HepG2 (cell line): ENCODE measurements at regions not wholly inside any gene's neighbourhood (a gene's known extent, or its start where the extent isn't known, plus 50 kb on each side); places are given as distances from the start of the nearest gene placed in this dataset.
A peak's percentile ranks its signal among the peaks of the same experiment; 100 is the strongest.

Experiments used
- GABPA ChIP-seq, 2 experiments: IDR thresholded peaks; 2 replicates each; pipeline ENCODE4 v1.6.1; 2011 to 2016; ENCODE audit warnings: low read depth in 2 of 2, low read length in 1 of 2, missing biosample characterization in 1 of 2, missing genetic modification characterization in 1 of 2
- HMGXB3 ChIP-seq: sonication (generic); formaldehyde crosslinking; IDR thresholded peaks from 2 replicates; pipeline ENCODE4 v1.4.0; 2020; ENCODE audit warnings: missing genetic modification reagents, borderline replicate concordance
- MIXL1 ChIP-seq: IDR thresholded peaks from 2 replicates; pipeline ENCODE4 v1.6.1; 2016
- MYNN ChIP-seq: sonication (generic); formaldehyde crosslinking; IDR thresholded peaks from 2 replicates; pipeline ENCODE4 v1.4.0; 2020; ENCODE audit warnings: mild to moderate bottlenecking, low read depth, missing genetic modification reagents
- PATZ1 ChIP-seq: sonication (generic); formaldehyde crosslinking; IDR thresholded peaks from 2 replicates; pipeline ENCODE4 v1.4.0; 2020; ENCODE audit warnings: missing genetic modification reagents
- PAX8 ChIP-seq: sonication (generic); formaldehyde crosslinking; IDR thresholded peaks from 2 replicates; pipeline ENCODE4 v1.8.0; 2022; ENCODE audit warnings: mild to moderate bottlenecking, missing genetic modification reagents, borderline replicate concordance
- RARA ChIP-seq: IDR thresholded peaks from 2 replicates; pipeline ENCODE4 v1.6.1; 2016; ENCODE audit warnings: missing genetic modification reagents, missing compliant biosample characterization
- RFX1 ChIP-seq: fragments of 450-650 bp; IDR thresholded peaks from 2 replicates; pipeline ENCODE4 v1.6.1; 2017
- SNAPC2 ChIP-seq: sonication (generic); formaldehyde crosslinking; IDR thresholded peaks from 2 replicates; pipeline ENCODE4 v1.8.1; 2022; ENCODE audit warnings: mild to moderate bottlenecking, missing genetic modification reagents
- ZGPAT ChIP-seq: IDR thresholded peaks from 2 replicates; pipeline ENCODE4 v1.6.1; 2016; ENCODE audit warnings: mild to moderate bottlenecking
- ZNF407 ChIP-seq: sonication (generic); formaldehyde crosslinking; IDR thresholded peaks from one replicate; pipeline ENCODE4 v1.5.1; 2020; ENCODE audit warnings: mild to moderate bottlenecking, missing genetic modification reagents; ENCODE audit errors: not compliant biosample characterization
- ZNF468 ChIP-seq: sonication (generic); formaldehyde crosslinking; IDR thresholded peaks from 2 replicates; pipeline ENCODE4 v1.8.0; 2022; ENCODE audit warnings: mild to moderate bottlenecking, moderate library complexity, missing genetic modification reagents

GRCh38 chr12:92503029-92503931 is 199.5 kb upstream of the PLEKHG7 start (continued):
- TF ChIP-seq ZNF407 (CRISPR knock-in tag) (no peak), RFX1 (no peak), ZGPAT (CRISPR knock-in tag) (peak; percentile 63; the same call in 1 of the 2 replicates), MIXL1 (CRISPR knock-in tag) (peak; percentile 88; the same call in 1 of the 2 replicates), GABPA (IDR thresholded peaks at IDR 0.05; ENCODE audit: low read depth, low read length) (no peak), GABPA (CRISPR knock-in tag; IDR thresholded peaks at IDR 0.05; ENCODE audit: low read depth) (0 out of 2 replicates have a peak, but pooled peaks have one; percentile 38), HMGXB3 (CRISPR knock-in tag) (no peak), MYNN (CRISPR knock-in tag) (no peak), SNAPC2 (no peak), PAX8 (CRISPR knock-in tag) (no peak), RARA (peak; percentile 82), PATZ1 (0 out of 2 replicates have a peak, but pooled peaks have one; percentile 29), ZNF468 (CRISPR knock-in tag) (no peak)
